ENCODE measurements at regions not wholly inside any gene's neighbourhood (a gene's known extent, or its start where the extent isn't known, plus 50 kb on each side); places are given as distances from the start of the nearest gene placed in this dataset.

- Histone ChIP-seq H3K36me3 (ENCODE audit: control insufficient read depth in 4 of 4, insufficient read depth in 3 of 4, low read depth in 1 of 4, low read length in 3 of 4) (no peaks in the 10 kb centered on the region), H3K27me3 (ENCODE audit: control insufficient read depth in 4 of 4, insufficient read depth in 4 of 4, low read length in 3 of 4) (no peaks in the 10 kb centered on the region), H3K4me1 (ENCODE audit: control insufficient read depth in 4 of 4, insufficient read depth in 4 of 4, low read length in 3 of 4) (no peaks in the 10 kb centered on the region), H3K9me3 (ENCODE audit: control insufficient read depth in 4 of 4, low read length in 3 of 4) (no peaks in the 10 kb centered on the region), H3K27ac (ENCODE audit: low read depth in 1 of 2, low read length in 2 of 2) (no peak overlapping the region), H3K4me3 (ENCODE audit: low read depth in 1 of 3, low read length in 3 of 3) (no peak overlapping the region), H3K9ac (ENCODE audit: low read depth in 1 of 2, low read length in 2 of 2) (no peak overlapping the region)
- no peak for DNase-seq (ENCODE audit: low spot score)
- 91% methylated on average over 3 of the region's 3 CpGs for WGBS
- TF ChIP-seq MAX (IDR thresholded peaks at IDR 0.05) (no peak), JUND (IDR thresholded peaks at IDR 0.05) (no peak), RAD21 (IDR thresholded peaks at IDR 0.05) (no peak), FOXA2 (IDR thresholded peaks at IDR 0.05) (no peak)
These were observed 67.7 kb downstream of the SMIM20 start for GRCh38 chr4:25981749-25982148.

GRCh38 chr4:25982962-25983361 lies 68.9 kb downstream of the SMIM20 start:
- no peak for TF ChIP-seq CTCF (IDR thresholded peaks at IDR 0.05; ENCODE audit: low read depth, low read length, missing input control)
- no peak for TF ChIP-seq GABPA (IDR thresholded peaks at IDR 0.05 in 1 of 2, conservative IDR thresholded peaks at IDR 0.05 in 1 of 2)
- TF ChIP-seq EGR1 (IDR thresholded peaks at IDR 0.05; ENCODE audit: low read depth in 2 of 2) = no peak
- TF ChIP-seq FOXA1 (IDR thresholded peaks at IDR 0.05) = no peak
- TF ChIP-seq HNF4A (conservative IDR thresholded peaks at IDR 0.05) = no peak
- TF ChIP-seq ZBTB33 (IDR thresholded peaks at IDR 0.05) = no peak
- TF ChIP-seq JUND (IDR thresholded peaks at IDR 0.05) = no peak
- TF ChIP-seq MAX (IDR thresholded peaks at IDR 0.05) = no peak
- TF ChIP-seq ATF3 (IDR thresholded peaks at IDR 0.05) = no peak
- no peak for TF ChIP-seq RXRA (IDR thresholded peaks at IDR 0.05)
- no peak for TF ChIP-seq YY1 (IDR thresholded peaks at IDR 0.05)

GRCh38 chr4:25984266-25984665 lies 70.2 kb downstream of the SMIM20 start:
- Histone ChIP-seq H3K9me3 (ENCODE audit: control insufficient read depth in 4 of 4, low read length in 3 of 4) (no peaks in the 10 kb centered on the region), H3K27ac (ENCODE audit: low read depth in 1 of 2, low read length in 2 of 2) (no peak overlapping the region), H3K4me1 (ENCODE audit: control insufficient read depth in 4 of 4, insufficient read depth in 4 of 4, low read length in 3 of 4) (peaks cover 0 to 3% (median 0%) of the 10 kb centered on the region in 4 donors), H3K36me3 (ENCODE audit: control insufficient read depth in 4 of 4, insufficient read depth in 3 of 4, low read depth in 1 of 4, low read length in 3 of 4) (no peaks in the 10 kb centered on the region), H3K27me3 (ENCODE audit: control insufficient read depth in 4 of 4, insufficient read depth in 4 of 4, low read length in 3 of 4) (no peaks in the 10 kb centered on the region), H3K4me3 (ENCODE audit: low read depth in 1 of 3, low read length in 3 of 3) (no peak overlapping the region), H3K9ac (ENCODE audit: low read depth in 1 of 2, low read length in 2 of 2) (no peak overlapping the region)
- peak; percentile 4 for DNase-seq (ENCODE audit: low spot score)
- WGBS = 85% methylated on average over 6 of the region's 6 CpGs
- TF ChIP-seq HNF4A (conservative IDR thresholded peaks at IDR 0.05) (no peak), NR2F2 (IDR thresholded peaks at IDR 0.05) (no peak), HNF4G (IDR thresholded peaks at IDR 0.05) (no peak), FOXA2 (IDR thresholded peaks at IDR 0.05) (no peak), JUND (IDR thresholded peaks at IDR 0.05) (no peak), MAX (IDR thresholded peaks at IDR 0.05) (no peak), REST (IDR thresholded peaks at IDR 0.05) (no peak), ZBTB33 (IDR thresholded peaks at IDR 0.05) (no peak), GABPA (IDR thresholded peaks at IDR 0.05 in 1 of 2, conservative IDR thresholded peaks at IDR 0.05 in 1 of 2) (no peak), ATF3 (IDR thresholded peaks at IDR 0.05) (no peak), TAF1 (conservative IDR thresholded peaks at IDR 0.05) (no peak)

More at GRCh38 chr4:25982962-25983361, 68.9 kb downstream of the SMIM20 start:
- Histone ChIP-seq H3K9ac (ENCODE audit: low read depth in 1 of 2, low read length in 2 of 2) (no peak overlapping the region), H3K9me3 (ENCODE audit: control insufficient read depth in 4 of 4, low read length in 3 of 4) (no peaks in the 10 kb centered on the region), H3K27me3 (ENCODE audit: control insufficient read depth in 4 of 4, insufficient read depth in 4 of 4, low read length in 3 of 4) (no peaks in the 10 kb centered on the region), H3K36me3 (ENCODE audit: control insufficient read depth in 4 of 4, insufficient read depth in 3 of 4, low read depth in 1 of 4, low read length in 3 of 4) (no peaks in the 10 kb centered on the region), H3K4me3 (ENCODE audit: low read depth in 1 of 3, low read length in 3 of 3) (no peak overlapping the region), H3K4me1 (ENCODE audit: control insufficient read depth in 4 of 4, insufficient read depth in 4 of 4, low read length in 3 of 4) (no peaks in the 10 kb centered on the region), H3K27ac (ENCODE audit: low read depth in 1 of 2, low read length in 2 of 2) (no peak overlapping the region)
- DNase-seq (ENCODE audit: low spot score) = no peak
- WGBS = 75% methylated on average over 7 of the region's 7 CpGs

Measured in liver (tissue), 8 donors.